ENCODE measurements at regions not wholly inside any gene's neighbourhood (a gene's known extent, or its start where the extent isn't known, plus 50 kb on each side); places are given as distances from the start of the nearest gene placed in this dataset.

GRCh38 chr4:63583007-63583406 lies 826.2 kb downstream of the TECRL start:
- TF ChIP-seq, protein P1, sequence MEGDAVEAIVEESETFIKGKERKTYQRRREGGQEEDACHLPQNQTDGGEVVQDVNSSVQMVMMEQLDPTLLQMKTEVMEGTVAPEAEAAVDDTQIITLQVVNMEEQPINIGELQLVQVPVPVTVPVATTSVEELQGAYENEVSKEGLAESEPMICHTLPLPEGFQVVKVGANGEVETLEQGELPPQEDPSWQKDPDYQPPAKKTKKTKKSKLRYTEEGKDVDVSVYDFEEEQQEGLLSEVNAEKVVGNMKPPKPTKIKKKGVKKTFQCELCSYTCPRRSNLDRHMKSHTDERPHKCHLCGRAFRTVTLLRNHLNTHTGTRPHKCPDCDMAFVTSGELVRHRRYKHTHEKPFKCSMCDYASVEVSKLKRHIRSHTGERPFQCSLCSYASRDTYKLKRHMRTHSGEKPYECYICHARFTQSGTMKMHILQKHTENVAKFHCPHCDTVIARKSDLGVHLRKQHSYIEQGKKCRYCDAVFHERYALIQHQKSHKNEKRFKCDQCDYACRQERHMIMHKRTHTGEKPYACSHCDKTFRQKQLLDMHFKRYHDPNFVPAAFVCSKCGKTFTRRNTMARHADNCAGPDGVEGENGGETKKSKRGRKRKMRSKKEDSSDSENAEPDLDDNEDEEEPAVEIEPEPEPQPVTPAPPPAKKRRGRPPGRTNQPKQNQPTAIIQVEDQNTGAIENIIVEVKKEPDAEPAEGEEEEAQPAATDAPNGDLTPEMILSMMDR (IDR thresholded peaks at IDR 0.05) = no peak
- TF ChIP-seq POLR2A (IDR thresholded peaks at IDR 0.05) (no peak), POLR2AphosphoS5 (IDR thresholded peaks at IDR 0.05; ENCODE audit: insufficient read depth in 1 of 2, low read depth in 1 of 2) (no peak)
